C4-2B (cell line): ENCODE measurements at regions not wholly inside any gene's neighbourhood (a gene's known extent, or its start where the extent isn't known, plus 50 kb on each side); places are given as distances from the start of the nearest gene placed in this dataset.

Experiments used
- CTCF ChIP-seq: fragments of 450-650 bp; conservative IDR thresholded peaks from 2 replicates; pipeline ENCODE4 v1.5.1; 2017; ENCODE audit warnings: mild to moderate bottlenecking
- ZFX ChIP-seq: fragments of 450-650 bp; IDR thresholded peaks from 2 replicates; pipeline ENCODE4 v1.6.1; 2017

DNA sequence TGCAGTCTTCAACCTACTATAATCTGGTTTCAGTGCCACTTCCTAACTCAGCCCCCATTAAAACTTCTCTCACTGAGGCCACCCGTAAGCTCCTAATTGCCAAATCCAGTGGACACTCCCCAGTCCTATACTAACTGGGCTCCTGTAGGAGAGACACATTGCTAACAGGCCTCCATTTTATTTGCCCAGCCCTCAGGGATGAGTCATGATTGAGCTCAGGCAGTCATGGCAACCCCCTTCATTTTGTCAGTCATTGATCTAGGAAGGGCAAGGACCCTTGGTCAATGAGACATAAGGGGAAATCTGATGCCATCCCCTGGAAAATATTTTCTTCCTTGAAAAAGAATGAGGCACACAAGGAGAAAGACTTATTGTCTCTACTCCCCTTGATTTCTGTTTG is 70.1 kb upstream of the HIF1A start:
- TF ChIP-seq CTCF (no peak), ZFX (no peak)
